SU-DHL-6 (cell line): ENCODE measurements at regions not wholly inside any gene's neighbourhood (a gene's known extent, or its start where the extent isn't known, plus 50 kb on each side); places are given as distances from the start of the nearest gene placed in this dataset.

Experiments
- CTCF ChIP-seq: fragments of 200-600 bp; sonication (generic); IDR thresholded peaks from one replicate; pipeline ENCODE4 v1.5.1; 2017; ENCODE audit warnings: antibody characterized with exemption, mild to moderate bottlenecking, low read length, moderate library complexity; ENCODE audit not compliant: insufficient read depth, poor library complexity, severe bottlenecking
- EZH2phosphoT487 ChIP-seq: fragments of 200-600 bp; sonication (generic), shearing (Covaris generic); conservative IDR thresholded peaks from 2 replicates; pipeline ENCODE4 v1.6.1; 2018; ENCODE audit warnings: mild to moderate bottlenecking, antibody characterized with exemption, low read length, moderate library complexity, mixed read lengths

GRCh38 chr3:176214758-176215157 is 982.5 kb downstream of the TBL1XR1 start:
- TF ChIP-seq CTCF, result no peak
- no peak for TF ChIP-seq EZH2phosphoT487
